A549 (cell line): ENCODE measurements at regions not wholly inside any gene's neighbourhood (a gene's known extent, or its start where the extent isn't known, plus 50 kb on each side); places are given as distances from the start of the nearest gene placed in this dataset.

Experiments used
- ATAC-seq, 2 experiments: fragments of 200-7000 bp in 1 of 2; fragments of >200 bp in 1 of 2; cut with Nextera tagmentation in 1 of 2; cut with Tn5 transposase in 1 of 2; 3 replicates each; pipeline versions ENCODE4 v1.8.0 to v1.9.1; 2018 to 2020; ENCODE audit warnings: mild to moderate bottlenecking in 1 of 2, moderate library complexity in 1 of 2
- CTCF ChIA-PET: fragments of 300-600 bp; sonication (Branson Sonifier 250); formaldehyde crosslinking; extraction: SDS; loops from one replicate; lab custom pipeline; 2021; ENCODE audit warnings: antibody characterized with exemption, inconsistent platforms; lab: Yijun Ruan, JAX
- POLR2A ChIA-PET: fragments of 350-600 bp; formaldehyde crosslinking; extraction: SDS; loops from one replicate; lab custom pipeline; 2021; ENCODE audit warnings: antibody characterized with exemption, inconsistent platforms; lab: Yijun Ruan, JAX
- DNase-seq, 2 experiments: peaks; one replicate each; pipeline versions ENCODE4 v3.0.0 to v3.0.0-alpha.2; 2011 to 2016; ENCODE audit warnings: low read depth in 1 of 2, low spot score in 1 of 2
- FAIRE-seq: peaks from 2 replicates; lab custom pipeline; 2011; peaks lifted over from hg19 to GRCh38; lab: Jason Lieb, UNC
- H3K27ac ChIP-seq, 2 experiments: fragments of >200 bp; sonication (Bioruptor Twin); formaldehyde crosslinking; 3 replicates each; pipeline ENCODE4 v1.5.1; 2016 to 2017
- H3K4me1 ChIP-seq: fragments of >200 bp; sonication (Bioruptor Twin); formaldehyde crosslinking; 3 replicates; pipeline ENCODE4 v1.6.1; 2016
- H3K4me2 ChIP-seq: fragments of >200 bp; sonication (Bioruptor Twin); formaldehyde crosslinking; 3 replicates; pipeline ENCODE4 v1.6.1; 2016
- H3K4me3 ChIP-seq: fragments of >200 bp; sonication (Bioruptor Twin); formaldehyde crosslinking; 3 replicates; pipeline ENCODE4 v1.5.1; 2016
- H3K9me3 ChIP-seq: fragments of >200 bp; sonication (Bioruptor Twin); formaldehyde crosslinking; 3 replicates; pipeline ENCODE4 v1.6.1; 2016
- BHLHE40 ChIP-seq: IDR thresholded peaks from 2 replicates; pipeline ENCODE4 v1.6.1; 2012; ENCODE audit warnings: low read depth, low read length, inconsistent platforms
- CBX2 ChIP-seq: fragments of 200-600 bp; sonication (generic); IDR thresholded peaks from 2 replicates; pipeline ENCODE4 v1.6.1; 2016; ENCODE audit warnings: low read depth, mild to moderate bottlenecking, borderline replicate concordance
- CBX8 ChIP-seq: fragments of 200-600 bp; sonication (generic); IDR thresholded peaks from 2 replicates; pipeline ENCODE4 v1.6.1; 2016
- CEBPB ChIP-seq, 2 experiments: fragments of >200 bp in 1 of 2; sonication (Bioruptor Twin) in 1 of 2; formaldehyde crosslinking in 1 of 2; IDR thresholded peaks; 2 replicates each; pipeline ENCODE4 v1.6.1; 2012 to 2016
- CHD2 ChIP-seq: fragments of 150-350 bp; IDR thresholded peaks from 2 replicates; pipeline ENCODE4 v1.6.1; 2014; ENCODE audit warnings: low read length; ENCODE audit not compliant: partially characterized antibody
- EHF ChIP-seq: fragments of 250-450 bp; sonication (Bioruptor Pico); IDR thresholded peaks from 2 replicates; pipeline ENCODE4 v1.5.0; 2020; ENCODE audit warnings: mild to moderate bottlenecking
- EP300 ChIP-seq, 2 experiments: fragments of >200 bp; sonication (Bioruptor Twin); formaldehyde crosslinking; IDR thresholded peaks; 2 replicates in 1 of 2; 3 replicates in 1 of 2; pipeline ENCODE4 v1.6.1; 2016 to 2017
- ESRRA ChIP-seq: fragments of 150-350 bp; IDR thresholded peaks from 2 replicates; pipeline ENCODE4 v1.6.1; 2014; ENCODE audit warnings: mild to moderate bottlenecking, low read length, borderline replicate concordance
- FOSB ChIP-seq: fragments of 250-450 bp; sonication (Bioruptor Pico); IDR thresholded peaks from 2 replicates; pipeline ENCODE4 v1.5.0; 2020; ENCODE audit warnings: mild to moderate bottlenecking, moderate library complexity
- FOSL2 ChIP-seq, 2 experiments: fragments of 450-650 bp in 1 of 2; fragments of >200 bp in 1 of 2; sonication (Bioruptor Twin) in 1 of 2; formaldehyde crosslinking; IDR thresholded peaks; 2 replicates each; pipeline versions ENCODE4 v1.5.0 to v1.6.1; 2016 to 2020; ENCODE audit warnings: mild to moderate bottlenecking in 1 of 2, moderate library complexity in 1 of 2
- HDAC2 ChIP-seq: fragments of 200-600 bp; sonication (generic); IDR thresholded peaks from 2 replicates; pipeline ENCODE4 v1.6.1; 2016
- HOXB13 ChIP-seq: fragments of 250-450 bp; sonication (Bioruptor Pico); IDR thresholded peaks from 2 replicates; pipeline ENCODE4 v1.5.0; 2020; ENCODE audit warnings: low read depth, mild to moderate bottlenecking, moderate library complexity
- JUN ChIP-seq, 2 experiments: fragments of >200 bp; sonication (Bioruptor Twin); formaldehyde crosslinking; IDR thresholded peaks; 2 replicates in 1 of 2; 3 replicates in 1 of 2; pipeline ENCODE4 v1.6.1; 2016 to 2017
- JUNB ChIP-seq: fragments of >200 bp; sonication (Bioruptor Twin); formaldehyde crosslinking; IDR thresholded peaks from 2 replicates; pipeline ENCODE4 v1.6.1; 2016
- KDM1A ChIP-seq: fragments of 200-600 bp; sonication (generic); IDR thresholded peaks from 2 replicates; pipeline ENCODE4 v1.6.1; 2016; ENCODE audit warnings: low read depth, mild to moderate bottlenecking
- PHF8 ChIP-seq: fragments of 200-600 bp; sonication (generic); IDR thresholded peaks from 2 replicates; pipeline ENCODE4 v1.6.1; 2016; ENCODE audit warnings: low read depth, mild to moderate bottlenecking, antibody characterized with exemption, moderate library complexity, borderline replicate concordance
- POLR2AphosphoS2 ChIP-seq: conservative IDR thresholded peaks from 2 replicates; pipeline ENCODE4 v1.6.1; 2012; ENCODE audit warnings: low read length, improper control_type of control experiment, inconsistent platforms
- RCOR1 ChIP-seq: fragments of 150-350 bp; IDR thresholded peaks from 2 replicates; pipeline ENCODE4 v1.6.1; 2014; ENCODE audit warnings: antibody characterized with exemption, low read length, low read depth
- RFX5 ChIP-seq: fragments of 450-650 bp; IDR thresholded peaks from 2 replicates; pipeline ENCODE4 v1.7.1; 2014; ENCODE audit warnings: antibody characterized with exemption, mild to moderate bottlenecking, moderate library complexity
- SMC3 ChIP-seq: fragments of >200 bp; sonication (Bioruptor Twin); formaldehyde crosslinking; IDR thresholded peaks from 3 replicates; pipeline ENCODE4 v1.6.1; 2018; ENCODE audit warnings: inconsistent platforms
- SREBF2 ChIP-seq: fragments of 450-650 bp; IDR thresholded peaks from 2 replicates; pipeline ENCODE4 v1.6.1; 2014; ENCODE audit warnings: mild to moderate bottlenecking, moderate library complexity
- TFCP2L1 ChIP-seq: fragments of 250-450 bp; sonication (Bioruptor Pico); IDR thresholded peaks from 2 replicates; pipeline ENCODE4 v1.5.0; 2021; ENCODE audit warnings: mild to moderate bottlenecking
- ZFP36 ChIP-seq: fragments of 450-650 bp; IDR thresholded peaks from 2 replicates; pipeline ENCODE4 v1.6.1; 2014; ENCODE audit warnings: borderline replicate concordance; ENCODE audit not compliant: partially characterized antibody
- ZSCAN20 ChIP-seq: fragments of 250-450 bp; sonication (Bioruptor Pico); IDR thresholded peaks from 2 replicates; pipeline ENCODE4 v1.8.0; 2022; ENCODE audit warnings: mild to moderate bottlenecking, moderate library complexity
- WGBS: methylation state at CpG from one replicate; pipeline ENCODE4 v1.1.6; 2017; ENCODE audit errors: missing lambda C conversion rate; 5-methylcytosine and 5-hydroxymethylcytosine counted together
- TF ChIP-seq, protein P1 (sequence below): IDR thresholded peaks from 2 replicates; pipeline ENCODE4 v1.6.1; 2012; ENCODE audit warnings: low read depth, borderline replicate concordance
- TF ChIP-seq, protein P2 (sequence below): fragments of 250-450 bp; sonication (Bioruptor Pico); IDR thresholded peaks from 2 replicates; pipeline ENCODE4 v1.5.0; 2021; ENCODE audit warnings: mild to moderate bottlenecking, moderate library complexity, borderline replicate concordance
- TF ChIP-seq, protein P3 (sequence below): fragments of 250-450 bp; sonication (Bioruptor Pico); IDR thresholded peaks from 2 replicates; pipeline ENCODE4 v1.5.0; 2020; ENCODE audit warnings: low read depth, mild to moderate bottlenecking, moderate library complexity
- TF ChIP-seq, protein P4 (sequence below): IDR thresholded peaks from 2 replicates; pipeline ENCODE4 v1.6.1; 2012
- TF ChIP-seq, protein P5 (sequence below): fragments of 200-600 bp; sonication (generic); IDR thresholded peaks from 2 replicates; pipeline ENCODE4 v1.6.1; 2016; ENCODE audit warnings: antibody characterized with exemption, mild to moderate bottlenecking, moderate library complexity

DNA sequence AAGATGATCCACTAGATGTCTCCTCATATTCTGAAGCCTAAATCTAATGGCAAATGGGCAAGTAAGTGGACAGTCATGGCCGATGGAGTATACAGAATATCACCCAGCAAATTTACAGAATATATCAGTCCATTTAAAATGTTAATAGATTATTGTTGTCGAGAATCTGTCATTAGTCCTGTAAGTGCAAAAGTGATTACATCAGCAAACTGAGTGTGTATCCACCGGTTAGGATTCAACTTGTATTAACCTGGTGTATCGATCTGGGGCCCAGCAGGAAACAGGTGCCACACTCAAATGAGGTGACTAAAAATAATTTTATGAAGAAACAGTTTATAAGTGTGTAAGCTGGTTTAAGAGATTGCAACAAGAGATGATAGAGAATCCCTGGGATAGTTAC, 367.9 kb upstream of the FAM47C start:
- DNase-seq (no peak), ATAC-seq (no peak), FAIRE-seq (no peak)
- Histone ChIP-seq H3K27ac (no peak overlapping the region), H3K4me1 (no peaks in the 10 kb centered on the region), H3K4me3 (no peak overlapping the region), H3K4me2 (no peak overlapping the region), H3K9me3 (no peaks in the 10 kb centered on the region)
- CTCF ChIA-PET = no interaction called here
- 13% methylated on average over 4 of the region's 4 CpGs for WGBS
- POLR2A ChIA-PET = no interaction called here
- TF ChIP-seq, protein P1, sequence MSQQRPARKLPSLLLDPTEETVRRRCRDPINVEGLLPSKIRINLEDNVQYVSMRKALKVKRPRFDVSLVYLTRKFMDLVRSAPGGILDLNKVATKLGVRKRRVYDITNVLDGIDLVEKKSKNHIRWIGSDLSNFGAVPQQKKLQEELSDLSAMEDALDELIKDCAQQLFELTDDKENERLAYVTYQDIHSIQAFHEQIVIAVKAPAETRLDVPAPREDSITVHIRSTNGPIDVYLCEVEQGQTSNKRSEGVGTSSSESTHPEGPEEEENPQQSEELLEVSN = no peak
- no peak for TF ChIP-seq FOSL2 (IDR thresholded peaks at IDR 0.05)
- TF ChIP-seq FOSL2 (CRISPR knock-in tag; IDR thresholded peaks at IDR 0.05) = no peak
- no peak for TF ChIP-seq POLR2AphosphoS2
- TF ChIP-seq, protein P2, sequence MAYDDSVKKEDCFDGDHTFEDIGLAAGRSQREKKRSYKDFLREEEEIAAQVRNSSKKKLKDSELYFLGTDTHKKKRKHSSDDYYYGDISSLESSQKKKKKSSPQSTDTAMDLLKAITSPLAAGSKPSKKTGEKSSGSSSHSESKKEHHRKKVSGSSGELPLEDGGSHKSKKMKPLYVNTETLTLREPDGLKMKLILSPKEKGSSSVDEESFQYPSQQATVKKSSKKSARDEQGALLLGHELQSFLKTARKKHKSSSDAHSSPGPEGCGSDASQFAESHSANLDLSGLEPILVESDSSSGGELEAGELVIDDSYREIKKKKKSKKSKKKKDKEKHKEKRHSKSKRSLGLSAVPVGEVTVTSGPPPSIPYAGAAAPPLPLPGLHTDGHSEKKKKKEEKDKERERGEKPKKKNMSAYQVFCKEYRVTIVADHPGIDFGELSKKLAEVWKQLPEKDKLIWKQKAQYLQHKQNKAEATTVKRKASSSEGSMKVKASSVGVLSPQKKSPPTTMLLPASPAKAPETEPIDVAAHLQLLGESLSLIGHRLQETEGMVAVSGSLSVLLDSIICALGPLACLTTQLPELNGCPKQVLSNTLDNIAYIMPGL = no peak
- TF ChIP-seq PHF8 = no peak
- no peak for TF ChIP-seq HDAC2
- TF ChIP-seq RFX5 = no peak
- TF ChIP-seq EP300 (IDR thresholded peaks at IDR 0.05) = no peak
- no peak for TF ChIP-seq EHF (CRISPR knock-in tag)
- no peak for TF ChIP-seq TFCP2L1 (CRISPR knock-in tag)
- TF ChIP-seq, protein P3, sequence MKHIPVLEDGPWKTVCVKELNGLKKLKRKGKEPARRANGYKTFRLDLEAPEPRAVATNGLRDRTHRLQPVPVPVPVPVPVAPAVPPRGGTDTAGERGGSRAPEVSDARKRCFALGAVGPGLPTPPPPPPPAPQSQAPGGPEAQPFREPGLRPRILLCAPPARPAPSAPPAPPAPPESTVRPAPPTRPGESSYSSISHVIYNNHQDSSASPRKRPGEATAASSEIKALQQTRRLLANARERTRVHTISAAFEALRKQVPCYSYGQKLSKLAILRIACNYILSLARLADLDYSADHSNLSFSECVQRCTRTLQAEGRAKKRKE (CRISPR knock-in tag) = no peak
- no peak for TF ChIP-seq HOXB13 (CRISPR knock-in tag)
- no peak for TF ChIP-seq ZFP36
- no peak for TF ChIP-seq CHD2
- TF ChIP-seq SREBF2 = no peak
- TF ChIP-seq RCOR1 = no peak
- no peak for TF ChIP-seq JUNB

DNA sequence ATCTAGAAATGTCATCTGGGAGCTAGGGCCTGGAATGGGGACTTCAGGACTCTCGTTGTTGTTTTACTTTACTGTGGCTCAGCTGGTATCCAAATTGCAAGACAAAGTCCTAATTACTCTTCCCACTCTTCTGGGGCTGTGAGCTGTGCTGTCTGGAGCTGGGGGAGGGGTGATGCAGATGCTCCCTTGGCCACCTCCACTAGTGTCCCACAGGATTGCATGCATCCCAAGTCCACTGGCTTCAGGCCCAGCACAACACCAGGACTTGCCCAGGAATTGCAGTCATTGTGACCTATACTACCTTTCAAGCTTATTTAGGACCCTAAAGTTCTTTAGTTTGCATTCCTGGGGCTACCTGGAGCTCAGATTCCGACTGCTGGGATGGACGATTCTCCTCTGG, 366.1 kb upstream of the FAM47C start:
- WGBS = 0% methylated on average over 3 of the region's 3 CpGs
- ChIA-PET CTCF (no interaction called here), POLR2A (no interaction called here)
- TF ChIP-seq CHD2 (no peak), CBX2 (no peak), ZSCAN20 (CRISPR knock-in tag) (no peak), CEBPB (IDR thresholded peaks at IDR 0.05) (no peak), FOSB (CRISPR knock-in tag) (no peak), JUN (IDR thresholded peaks at IDR 0.05) (no peak), ESRRA (no peak), RCOR1 (no peak), BHLHE40 (no peak), EHF (CRISPR knock-in tag) (no peak), CBX8 (no peak), SMC3 (no peak), PHF8 (no peak), ZFP36 (no peak), KDM1A (no peak)
- TF ChIP-seq, protein P4, sequence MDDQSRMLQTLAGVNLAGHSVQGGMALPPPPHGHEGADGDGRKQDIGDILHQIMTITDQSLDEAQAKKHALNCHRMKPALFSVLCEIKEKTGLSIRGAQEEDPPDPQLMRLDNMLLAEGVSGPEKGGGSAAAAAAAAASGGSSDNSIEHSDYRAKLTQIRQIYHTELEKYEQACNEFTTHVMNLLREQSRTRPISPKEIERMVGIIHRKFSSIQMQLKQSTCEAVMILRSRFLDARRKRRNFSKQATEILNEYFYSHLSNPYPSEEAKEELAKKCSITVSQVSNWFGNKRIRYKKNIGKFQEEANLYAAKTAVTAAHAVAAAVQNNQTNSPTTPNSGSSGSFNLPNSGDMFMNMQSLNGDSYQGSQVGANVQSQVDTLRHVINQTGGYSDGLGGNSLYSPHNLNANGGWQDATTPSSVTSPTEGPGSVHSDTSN = no peak
- TF ChIP-seq, protein P5, sequence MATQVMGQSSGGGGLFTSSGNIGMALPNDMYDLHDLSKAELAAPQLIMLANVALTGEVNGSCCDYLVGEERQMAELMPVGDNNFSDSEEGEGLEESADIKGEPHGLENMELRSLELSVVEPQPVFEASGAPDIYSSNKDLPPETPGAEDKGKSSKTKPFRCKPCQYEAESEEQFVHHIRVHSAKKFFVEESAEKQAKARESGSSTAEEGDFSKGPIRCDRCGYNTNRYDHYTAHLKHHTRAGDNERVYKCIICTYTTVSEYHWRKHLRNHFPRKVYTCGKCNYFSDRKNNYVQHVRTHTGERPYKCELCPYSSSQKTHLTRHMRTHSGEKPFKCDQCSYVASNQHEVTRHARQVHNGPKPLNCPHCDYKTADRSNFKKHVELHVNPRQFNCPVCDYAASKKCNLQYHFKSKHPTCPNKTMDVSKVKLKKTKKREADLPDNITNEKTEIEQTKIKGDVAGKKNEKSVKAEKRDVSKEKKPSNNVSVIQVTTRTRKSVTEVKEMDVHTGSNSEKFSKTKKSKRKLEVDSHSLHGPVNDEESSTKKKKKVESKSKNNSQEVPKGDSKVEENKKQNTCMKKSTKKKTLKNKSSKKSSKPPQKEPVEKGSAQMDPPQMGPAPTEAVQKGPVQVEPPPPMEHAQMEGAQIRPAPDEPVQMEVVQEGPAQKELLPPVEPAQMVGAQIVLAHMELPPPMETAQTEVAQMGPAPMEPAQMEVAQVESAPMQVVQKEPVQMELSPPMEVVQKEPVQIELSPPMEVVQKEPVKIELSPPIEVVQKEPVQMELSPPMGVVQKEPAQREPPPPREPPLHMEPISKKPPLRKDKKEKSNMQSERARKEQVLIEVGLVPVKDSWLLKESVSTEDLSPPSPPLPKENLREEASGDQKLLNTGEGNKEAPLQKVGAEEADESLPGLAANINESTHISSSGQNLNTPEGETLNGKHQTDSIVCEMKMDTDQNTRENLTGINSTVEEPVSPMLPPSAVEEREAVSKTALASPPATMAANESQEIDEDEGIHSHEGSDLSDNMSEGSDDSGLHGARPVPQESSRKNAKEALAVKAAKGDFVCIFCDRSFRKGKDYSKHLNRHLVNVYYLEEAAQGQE = no peak
- Histone ChIP-seq H3K27ac (no peak overlapping the region), H3K4me3 (no peak overlapping the region), H3K4me1 (no peaks in the 10 kb centered on the region), H3K9me3 (no peaks in the 10 kb centered on the region), H3K4me2 (no peak overlapping the region)
- ATAC-seq (no peak), DNase-seq (no peak), FAIRE-seq (no peak)
